ENCODE measurements at regions not wholly inside any gene's neighbourhood (a gene's known extent, or its start where the extent isn't known, plus 50 kb on each side); places are given as distances from the start of the nearest gene placed in this dataset.

- Histone ChIP-seq H3K56ac (ENCODE audit: extremely low read depth, insufficient read depth, low read length) (no peak overlapping the region), H3K4me1 (ENCODE audit: control insufficient read depth, insufficient read depth, low read length) (no peaks in the 10 kb centered on the region), H3K79me1 (ENCODE audit: low read depth in 1 of 2, low read length in 2 of 2) (no peaks in the 10 kb centered on the region), H3K27me3 (ENCODE audit: control insufficient read depth, insufficient read depth, low read length) (no peaks in the 10 kb centered on the region), H3K9me1 (ENCODE audit: insufficient read depth, low read length) (no peaks in the 10 kb centered on the region), H3K23ac (ENCODE audit: low read depth, low read length) (no peak overlapping the region), H3K27ac (ENCODE audit: insufficient read depth, low read length) (no peak overlapping the region), H3K9ac (ENCODE audit: low read depth, low read length) (no peak overlapping the region), H4K91ac (ENCODE audit: insufficient read depth, low read depth, low read length) (no peak overlapping the region), H2BK15ac (ENCODE audit: low read depth, low read length) (no peak overlapping the region), H4K8ac (ENCODE audit: low read depth in 2 of 2, low read length in 2 of 2) (no peak overlapping the region), H3K14ac (replicated peaks; ENCODE audit: low read depth, low read length) (no peak overlapping the region), H3K9me3 (ENCODE audit: control insufficient read depth, insufficient read depth, low read length) (no peaks in the 10 kb centered on the region), H3K18ac (ENCODE audit: low read depth, low read length) (no peak overlapping the region), H3K4ac (ENCODE audit: low read depth, low read length) (no peak overlapping the region), H2BK20ac (ENCODE audit: low read depth, low read length) (no peak overlapping the region), H2AK9ac (replicated peaks; ENCODE audit: low read depth, low read length, poor library complexity) (no peak overlapping the region), H4K20me1 (ENCODE audit: insufficient read depth, low read length) (no peaks in the 10 kb centered on the region), H2BK120ac (ENCODE audit: low read depth, low read length) (no peak overlapping the region), H2AK5ac (ENCODE audit: low read depth, low read length) (no peak overlapping the region), H4K5ac (ENCODE audit: low read depth, low read length) (no peak overlapping the region), H3K36me3 (ENCODE audit: control insufficient read depth, insufficient read depth, low read length) (no peaks in the 10 kb centered on the region), H2BK5ac (ENCODE audit: low read depth, low read length, poor library complexity, severe bottlenecking) (no peak overlapping the region), H3K4me3 (ENCODE audit: insufficient read depth, low read depth, low read length) (no peak overlapping the region), H3K4me2 (ENCODE audit: low read depth, low read length) (no peak overlapping the region), H2AFZ (replicated peaks; ENCODE audit: low read length, poor library complexity) (no peak overlapping the region)
- TF ChIP-seq POLR2A (IDR thresholded peaks at IDR 0.05; ENCODE audit: low read depth, low read length) (no peak), SMC3 (IDR thresholded peaks at IDR 0.05; ENCODE audit: low read depth, low read length) (no peak), MXI1 (IDR thresholded peaks at IDR 0.05; ENCODE audit: borderline replicate concordance, low read depth, low read length) (no peak), FOS (IDR thresholded peaks at IDR 0.05; ENCODE audit: low read depth, low read length) (no peak), BHLHE40 (IDR thresholded peaks at IDR 0.05; ENCODE audit: low read depth, low read length) (no peak), RFX5 (IDR thresholded peaks at IDR 0.05; ENCODE audit: low read depth, low read length) (no peak), MAZ (IDR thresholded peaks at IDR 0.05; ENCODE audit: borderline replicate concordance, low read depth, low read length) (no peak)
- intact Hi-C loops (cut with micrococcal nuclease) (no loop called here), in situ Hi-C loops (cut with MboI; ENCODE audit: low sequenced_read_pairs) (no loop called here), dilution Hi-C loops (cut with HindIII; ENCODE audit: low sequenced_read_pairs, unreplicated experiment) (no loop called here)
- BruUV-seq (replicated peaks) = no TSS peak
- ChIA-PET POLR2A (ENCODE audit: unreplicated experiment) (no interaction called here), CTCF (interaction anchor here (0.5 kb wide), 1 partner anchor 34 kb away, joined by 4 read pairs; no protein-coding TSS in a partner anchor)
- no peak for DNase-seq
- no CpG with 5 or more reads among the region's 1 CpG for WGBS, 2 experiments (ENCODE audit: extremely low coverage in 2 of 2, insufficient read length in 1 of 2)
- no peak for ATAC-seq (ENCODE audit: low read depth)
These were observed 479.3 kb upstream of the ZFP42 start for GRCh38 chr4:187516224-187516623.
